ENCODE measurements at regions not wholly inside any gene's neighbourhood (a gene's known extent, or its start where the extent isn't known, plus 50 kb on each side); places are given as distances from the start of the nearest gene placed in this dataset.

DNA sequence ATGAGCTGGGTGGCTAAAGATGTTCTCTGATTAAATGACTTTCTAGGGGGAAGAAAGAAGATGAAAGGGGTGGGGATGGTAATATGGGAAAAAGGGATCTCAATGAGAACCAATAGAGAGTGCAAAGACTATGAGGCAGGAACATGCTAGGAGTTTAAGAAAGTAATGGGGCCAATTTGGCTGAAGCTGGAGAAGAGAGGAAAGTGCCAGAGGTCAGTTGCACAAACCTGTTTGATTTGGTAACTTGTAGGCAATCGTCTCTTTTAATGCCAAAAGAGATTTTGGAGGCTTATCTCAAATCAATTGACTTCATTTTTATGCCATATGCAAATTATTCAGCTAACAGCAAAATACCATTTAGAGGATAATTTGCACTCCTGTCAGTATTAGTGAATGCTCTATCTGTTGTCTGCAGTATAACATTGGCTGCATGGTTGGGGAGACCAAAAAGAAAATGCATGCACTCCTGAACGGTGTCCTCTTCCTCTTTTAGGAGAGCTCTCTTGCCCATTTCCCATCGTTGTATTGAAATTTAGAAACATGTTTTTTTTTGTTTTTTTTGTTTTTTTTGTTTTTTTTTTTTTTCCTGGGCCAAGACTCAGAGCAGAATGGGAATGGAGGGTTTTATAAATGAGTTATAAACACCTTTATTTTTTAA lies 193.9 kb downstream of the BTBD3 start:
- TF ChIP-seq TAF1 (IDR thresholded peaks at IDR 0.05; ENCODE audit: low read depth, low read length) (no peak), TEAD4 (IDR thresholded peaks at IDR 0.05; ENCODE audit: low read depth, low read length) (no peak), RAD21 (IDR thresholded peaks at IDR 0.05 in 1 of 2, conservative IDR thresholded peaks at IDR 0.05 in 1 of 2; ENCODE audit: low read depth in 2 of 2, low read length in 2 of 2) (no peak), E2F6 (IDR thresholded peaks at IDR 0.05) (no peak), POLR2A (IDR thresholded peaks at IDR 0.05; ENCODE audit: control extremely low read depth in 1 of 2, low read depth in 2 of 2, low read length in 2 of 2) (no peak), MAFK (IDR thresholded peaks at IDR 0.05; ENCODE audit: low read depth, low read length) (no peak), EP300 (IDR thresholded peaks at IDR 0.05; ENCODE audit: borderline replicate concordance in 1 of 2, low read depth in 2 of 2, low read length in 2 of 2) (no peak), POLR2AphosphoS5 (IDR thresholded peaks at IDR 0.05; ENCODE audit: low read depth, low read length) (no peak), SP1 (IDR thresholded peaks at IDR 0.05; ENCODE audit: low read depth, low read length) (no peak), EZH2 (IDR thresholded peaks at IDR 0.05; ENCODE audit: low read depth, low read length, severe bottlenecking) (no peak), CBX8 (IDR thresholded peaks at IDR 0.05; ENCODE audit: borderline replicate concordance, low read depth, low read length) (no peak), JUN (IDR thresholded peaks at IDR 0.05; ENCODE audit: low read depth, low read length) (no peak)
- TF ChIP-seq, protein P1, sequence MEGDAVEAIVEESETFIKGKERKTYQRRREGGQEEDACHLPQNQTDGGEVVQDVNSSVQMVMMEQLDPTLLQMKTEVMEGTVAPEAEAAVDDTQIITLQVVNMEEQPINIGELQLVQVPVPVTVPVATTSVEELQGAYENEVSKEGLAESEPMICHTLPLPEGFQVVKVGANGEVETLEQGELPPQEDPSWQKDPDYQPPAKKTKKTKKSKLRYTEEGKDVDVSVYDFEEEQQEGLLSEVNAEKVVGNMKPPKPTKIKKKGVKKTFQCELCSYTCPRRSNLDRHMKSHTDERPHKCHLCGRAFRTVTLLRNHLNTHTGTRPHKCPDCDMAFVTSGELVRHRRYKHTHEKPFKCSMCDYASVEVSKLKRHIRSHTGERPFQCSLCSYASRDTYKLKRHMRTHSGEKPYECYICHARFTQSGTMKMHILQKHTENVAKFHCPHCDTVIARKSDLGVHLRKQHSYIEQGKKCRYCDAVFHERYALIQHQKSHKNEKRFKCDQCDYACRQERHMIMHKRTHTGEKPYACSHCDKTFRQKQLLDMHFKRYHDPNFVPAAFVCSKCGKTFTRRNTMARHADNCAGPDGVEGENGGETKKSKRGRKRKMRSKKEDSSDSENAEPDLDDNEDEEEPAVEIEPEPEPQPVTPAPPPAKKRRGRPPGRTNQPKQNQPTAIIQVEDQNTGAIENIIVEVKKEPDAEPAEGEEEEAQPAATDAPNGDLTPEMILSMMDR (IDR thresholded peaks at IDR 0.05; ENCODE audit: control extremely low read depth in 1 of 3, insufficient read depth in 1 of 3, low read depth in 1 of 3, low read length in 3 of 3): no peak

All from H1 (cell line).